CD4-positive, alpha-beta T cell (primary cell): ENCODE measurements at regions not wholly inside any gene's neighbourhood (a gene's known extent, or its start where the extent isn't known, plus 50 kb on each side); places are given as distances from the start of the nearest gene placed in this dataset.

Experiments
- ATAC-seq: fragments of 200-7000 bp; cut with Tn5 transposase; one replicate; pipeline ENCODE4 v1.10.0; 2022; ENCODE audit warnings: mild to moderate bottlenecking; ENCODE audit not compliant: poor library complexity
- CTCF ChIA-PET: fragments of 350-600 bp; sonication (Branson Sonifier 250); formaldehyde crosslinking; loops from one replicate; lab custom pipeline; 2021; ENCODE audit warnings: antibody characterized with exemption, inconsistent platforms; lab: Charles Lee
- POLR2A ChIA-PET: fragments of 350-600 bp; sonication (Branson Sonifier 250); formaldehyde crosslinking; loops from one replicate; lab custom pipeline; 2021; ENCODE audit warnings: antibody characterized with exemption, inconsistent platforms; lab: Charles Lee
- DNase-seq, 14 experiments: peaks; one replicate each; pipeline ENCODE4 v3.0.0-alpha.2; 2013 to 2020; ENCODE audit warnings: mixed read lengths in 2 of 14
- H3K27ac ChIP-seq, 2 donors: one replicate each; pipeline versions ENCODE4 v1.5.1 to v1.7.0; 2013; ENCODE audit warnings: low read length in 2 of 2, low read depth in 1 of 2, mild to moderate bottlenecking in 1 of 2
- H3K27me3 ChIP-seq, 2 experiments: 1 replicate in 1 of 2; 2 replicates in 1 of 2; pipeline versions ENCODE4 v1.6.1 to v1.7.0; 2013; ENCODE audit warnings: low read length in 2 of 2, control low read depth in 1 of 2, mild to moderate bottlenecking in 1 of 2, moderate library complexity in 1 of 2; ENCODE audit not compliant: insufficient read depth in 2 of 2, control insufficient read depth in 1 of 2
- H3K36me3 ChIP-seq: one replicate; pipeline ENCODE4 v1.6.1; 2013; ENCODE audit warnings: low read length, control low read depth; ENCODE audit not compliant: insufficient read depth
- H3K4me1 ChIP-seq: one replicate; pipeline ENCODE4 v1.6.1; 2013; ENCODE audit warnings: low read length, control low read depth; ENCODE audit not compliant: insufficient read depth
- H3K4me3 ChIP-seq: one replicate; pipeline ENCODE4 v1.5.1; 2013; ENCODE audit warnings: mild to moderate bottlenecking, low read length, moderate library complexity
- H3K9me3 ChIP-seq, 2 experiments: 1 replicate in 1 of 2; 2 replicates in 1 of 2; pipeline versions ENCODE4 v1.6.1 to v1.7.0; 2013; ENCODE audit warnings: low read length in 2 of 2, mild to moderate bottlenecking in 2 of 2, control low read depth in 1 of 2, moderate library complexity in 1 of 2; ENCODE audit not compliant: control insufficient read depth in 1 of 2, insufficient read depth in 1 of 2
- H3K27ac Mint-ChIP-seq: one replicate; pipeline ENCODE4 v1.8.0; 2020; ENCODE audit warnings: mixed read lengths
- H3K27me3 Mint-ChIP-seq: one replicate; pipeline ENCODE4 v1.8.0; 2021; ENCODE audit warnings: mixed read lengths
- H3K36me3 Mint-ChIP-seq: one replicate; pipeline ENCODE4 v1.8.0; 2021; ENCODE audit warnings: low read depth, mixed read lengths
- H3K4me1 Mint-ChIP-seq: one replicate; pipeline ENCODE4 v1.8.0; 2021; ENCODE audit warnings: low read depth, mixed read lengths
- H3K4me3 Mint-ChIP-seq: one replicate; pipeline ENCODE4 v1.8.0; 2020; ENCODE audit warnings: mild to moderate bottlenecking, mixed read lengths
- H3K9me3 Mint-ChIP-seq: one replicate; pipeline ENCODE4 v1.8.0; 2020; ENCODE audit warnings: mixed read lengths
- intact Hi-C, 2 experiments: fragments of 100-400 bp; cut with DNase I in 1 of 2; cut with micrococcal nuclease in 1 of 2; formaldehyde crosslinking; loops; one replicate each; pipeline versions ENCODE4 v1.15.1 to v1.9.0; 2023 to 2025; cut with DNase I, micrococcal nuclease
- TF ChIP-seq, protein P1 (sequence below): fragments of 200-600 bp; IDR thresholded peaks from one replicate; pipeline ENCODE4 v1.8.0; 2022; ENCODE audit warnings: antibody characterized with exemption, mild to moderate bottlenecking

DNA sequence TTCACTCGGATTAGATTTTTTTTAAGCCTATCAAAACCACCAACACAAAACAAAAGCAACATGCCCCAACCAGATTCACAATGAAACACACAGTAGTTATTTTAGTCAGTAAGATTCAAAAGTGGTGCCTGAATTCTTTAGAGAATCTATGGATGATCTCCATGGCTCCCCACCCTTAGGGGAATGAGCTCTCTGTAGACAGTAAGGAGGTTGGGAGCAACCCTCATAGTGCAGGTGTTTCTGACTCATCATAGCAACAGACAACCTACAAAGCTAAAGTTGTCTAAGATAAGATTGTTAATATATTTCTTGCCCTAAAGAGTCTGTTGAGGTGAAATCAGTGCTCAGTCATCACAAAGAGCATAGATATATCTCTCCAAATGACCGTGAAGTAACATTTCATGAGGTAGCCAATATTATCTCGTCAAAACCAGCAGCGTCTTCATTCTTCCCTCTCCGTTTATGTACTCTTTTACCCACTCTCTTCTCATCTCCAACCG lies 78.3 kb downstream of the ADAMTS1 start:
- Mint-ChIP-seq H3K9me3 (no peaks in the 10 kb centered on the region), H3K27ac (no peak overlapping the region), H3K27me3 (no peaks in the 10 kb centered on the region), H3K4me1 (no peaks in the 10 kb centered on the region), H3K4me3 (no peak overlapping the region), H3K36me3 (no peaks in the 10 kb centered on the region)
- ATAC-seq, result no peak
- no peak for DNase-seq
- Histone ChIP-seq H3K27ac (no peak overlapping the region), H3K36me3 (no peaks in the 10 kb centered on the region), H3K4me1 (no peaks in the 10 kb centered on the region), H3K4me3 (no peak overlapping the region), H3K27me3 (no peaks in the 10 kb centered on the region), H3K9me3 (no peaks in the 10 kb centered on the region)
- ChIA-PET POLR2A (no interaction called here), CTCF (no interaction called here)
- TF ChIP-seq, protein P1, sequence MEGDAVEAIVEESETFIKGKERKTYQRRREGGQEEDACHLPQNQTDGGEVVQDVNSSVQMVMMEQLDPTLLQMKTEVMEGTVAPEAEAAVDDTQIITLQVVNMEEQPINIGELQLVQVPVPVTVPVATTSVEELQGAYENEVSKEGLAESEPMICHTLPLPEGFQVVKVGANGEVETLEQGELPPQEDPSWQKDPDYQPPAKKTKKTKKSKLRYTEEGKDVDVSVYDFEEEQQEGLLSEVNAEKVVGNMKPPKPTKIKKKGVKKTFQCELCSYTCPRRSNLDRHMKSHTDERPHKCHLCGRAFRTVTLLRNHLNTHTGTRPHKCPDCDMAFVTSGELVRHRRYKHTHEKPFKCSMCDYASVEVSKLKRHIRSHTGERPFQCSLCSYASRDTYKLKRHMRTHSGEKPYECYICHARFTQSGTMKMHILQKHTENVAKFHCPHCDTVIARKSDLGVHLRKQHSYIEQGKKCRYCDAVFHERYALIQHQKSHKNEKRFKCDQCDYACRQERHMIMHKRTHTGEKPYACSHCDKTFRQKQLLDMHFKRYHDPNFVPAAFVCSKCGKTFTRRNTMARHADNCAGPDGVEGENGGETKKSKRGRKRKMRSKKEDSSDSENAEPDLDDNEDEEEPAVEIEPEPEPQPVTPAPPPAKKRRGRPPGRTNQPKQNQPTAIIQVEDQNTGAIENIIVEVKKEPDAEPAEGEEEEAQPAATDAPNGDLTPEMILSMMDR, result no peak
- intact Hi-C loops, result no loop called here

DNA sequence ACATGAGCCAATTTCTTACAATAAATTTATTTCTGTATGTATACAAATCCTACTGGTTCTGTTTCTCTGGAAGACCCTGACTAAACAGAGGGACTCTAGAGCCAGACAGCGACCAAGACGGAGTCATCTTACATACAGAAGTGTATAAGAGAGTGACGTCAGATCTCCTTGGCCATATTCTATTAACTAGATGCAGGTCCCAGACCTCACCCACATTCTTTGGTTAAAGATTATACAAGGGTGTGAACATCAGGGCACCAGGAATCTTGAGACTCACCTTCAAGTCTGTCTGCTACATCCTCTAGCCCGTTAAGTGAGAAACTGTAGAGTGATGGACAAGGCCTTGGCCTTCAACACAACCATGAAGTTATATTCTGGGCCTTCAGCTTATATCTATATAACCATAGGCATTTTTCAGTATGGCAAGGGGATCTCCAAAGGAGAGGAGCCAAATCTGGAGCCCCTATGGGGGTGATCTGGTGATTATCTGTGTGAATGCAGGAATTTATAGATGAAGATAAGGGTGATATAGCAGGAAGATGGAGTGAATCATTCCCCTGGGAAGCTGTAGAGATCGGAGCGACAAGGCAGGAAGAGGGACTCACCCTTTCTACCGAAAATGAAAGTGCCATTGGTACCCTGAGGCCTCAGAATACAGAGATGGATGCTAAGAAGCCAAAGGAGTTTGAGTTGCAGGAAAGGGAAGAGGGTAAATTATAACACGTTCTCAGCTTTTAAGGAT lies 83.9 kb downstream of the ADAMTS1 start:
- no peaks in the 10 kb centered on the region for H3K27me3 Mint-ChIP-seq
- no peak for DNase-seq
- Histone ChIP-seq H3K27ac (no peak overlapping the region), H3K27me3 (no peaks in the 10 kb centered on the region), H3K9me3 (no peaks in the 10 kb centered on the region), H3K4me1 (no peaks in the 10 kb centered on the region), H3K4me3 (no peak overlapping the region), H3K36me3 (no peaks in the 10 kb centered on the region)
- no peaks in the 10 kb centered on the region for H3K9me3 Mint-ChIP-seq
- POLR2A ChIA-PET, result no interaction called here
- CTCF ChIA-PET, result no interaction called here
- no peak overlapping the region for H3K27ac Mint-ChIP-seq
- ATAC-seq, result no peak
- intact Hi-C loops, result no loop called here
- H3K4me3 Mint-ChIP-seq, result no peak overlapping the region
- H3K36me3 Mint-ChIP-seq, result no peaks in the 10 kb centered on the region
- no peaks in the 10 kb centered on the region for H3K4me1 Mint-ChIP-seq
- TF ChIP-seq, protein P1, result no peak

DNA sequence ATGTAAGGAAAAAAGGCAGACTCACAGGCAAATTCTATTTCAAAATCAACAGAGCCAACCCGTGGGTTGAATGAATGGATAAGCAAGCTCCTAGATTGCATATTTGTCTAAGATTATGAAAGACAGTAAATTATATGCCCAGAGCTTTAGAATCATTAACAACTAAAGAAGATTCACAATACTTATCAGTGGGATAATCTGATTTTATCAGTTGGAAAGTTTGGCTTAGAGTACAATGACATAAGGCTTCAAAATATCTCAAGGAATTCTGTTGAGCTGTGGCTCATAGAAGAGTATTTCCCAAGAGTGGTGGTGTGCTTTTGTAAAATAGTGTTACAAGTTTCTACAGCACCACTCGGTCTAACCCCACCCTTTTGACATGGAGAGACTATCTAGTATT lies 85.5 kb downstream of the ADAMTS1 start:
- ATAC-seq, result no peak
- Mint-ChIP-seq H3K27ac (no peak overlapping the region), H3K36me3 (no peaks in the 10 kb centered on the region), H3K4me1 (no peaks in the 10 kb centered on the region), H3K27me3 (no peaks in the 10 kb centered on the region), H3K4me3 (no peak overlapping the region), H3K9me3 (no peaks in the 10 kb centered on the region)
- Histone ChIP-seq H3K4me3 (no peak overlapping the region), H3K27me3 (no peaks in the 10 kb centered on the region), H3K27ac (no peak overlapping the region), H3K36me3 (no peaks in the 10 kb centered on the region), H3K4me1 (no peaks in the 10 kb centered on the region), H3K9me3 (no peaks in the 10 kb centered on the region)
- CTCF ChIA-PET, result no interaction called here
- POLR2A ChIA-PET, result no interaction called here
- TF ChIP-seq, protein P1, result no peak
- no peak for DNase-seq
- intact Hi-C loops, result no loop called here
